ENCODE measurements at regions not wholly inside any gene's neighbourhood (a gene's known extent, or its start where the extent isn't known, plus 50 kb on each side); places are given as distances from the start of the nearest gene placed in this dataset.

- no peak overlapping the region for H3K4me3 Mint-ChIP-seq (ENCODE audit: unreplicated experiment)
- TF ChIP-seq, protein P1, sequence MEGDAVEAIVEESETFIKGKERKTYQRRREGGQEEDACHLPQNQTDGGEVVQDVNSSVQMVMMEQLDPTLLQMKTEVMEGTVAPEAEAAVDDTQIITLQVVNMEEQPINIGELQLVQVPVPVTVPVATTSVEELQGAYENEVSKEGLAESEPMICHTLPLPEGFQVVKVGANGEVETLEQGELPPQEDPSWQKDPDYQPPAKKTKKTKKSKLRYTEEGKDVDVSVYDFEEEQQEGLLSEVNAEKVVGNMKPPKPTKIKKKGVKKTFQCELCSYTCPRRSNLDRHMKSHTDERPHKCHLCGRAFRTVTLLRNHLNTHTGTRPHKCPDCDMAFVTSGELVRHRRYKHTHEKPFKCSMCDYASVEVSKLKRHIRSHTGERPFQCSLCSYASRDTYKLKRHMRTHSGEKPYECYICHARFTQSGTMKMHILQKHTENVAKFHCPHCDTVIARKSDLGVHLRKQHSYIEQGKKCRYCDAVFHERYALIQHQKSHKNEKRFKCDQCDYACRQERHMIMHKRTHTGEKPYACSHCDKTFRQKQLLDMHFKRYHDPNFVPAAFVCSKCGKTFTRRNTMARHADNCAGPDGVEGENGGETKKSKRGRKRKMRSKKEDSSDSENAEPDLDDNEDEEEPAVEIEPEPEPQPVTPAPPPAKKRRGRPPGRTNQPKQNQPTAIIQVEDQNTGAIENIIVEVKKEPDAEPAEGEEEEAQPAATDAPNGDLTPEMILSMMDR (IDR thresholded peaks at IDR 0.05; ENCODE audit: unreplicated experiment): no peak
- no peaks in the 10 kb centered on the region for H3K36me3 Mint-ChIP-seq (ENCODE audit: low read depth, unreplicated experiment)
- DNase-seq (ENCODE audit: low spot score): no peak
- H3K9me3 Mint-ChIP-seq (ENCODE audit: unreplicated experiment): no peaks in the 10 kb centered on the region
- no peak overlapping the region for H3K27ac Mint-ChIP-seq (ENCODE audit: unreplicated experiment)
- H3K4me1 Mint-ChIP-seq (ENCODE audit: unreplicated experiment): no peaks in the 10 kb centered on the region
- H3K27me3 Mint-ChIP-seq (ENCODE audit: unreplicated experiment): no peaks in the 10 kb centered on the region
Measured at GRCh38 chr9:25573281-25573680, 105.0 kb downstream of the TUSC1 start.

- H3K27me3 Mint-ChIP-seq (ENCODE audit: unreplicated experiment): no peaks in the 10 kb centered on the region
- no peaks in the 10 kb centered on the region for H3K9me3 Mint-ChIP-seq (ENCODE audit: unreplicated experiment)
- no peak overlapping the region for H3K27ac Mint-ChIP-seq (ENCODE audit: unreplicated experiment)
- no peak for DNase-seq (ENCODE audit: low spot score)
- H3K36me3 Mint-ChIP-seq (ENCODE audit: low read depth, unreplicated experiment): no peaks in the 10 kb centered on the region
- TF ChIP-seq, protein P1 (IDR thresholded peaks at IDR 0.05; ENCODE audit: unreplicated experiment): no peak
- no peaks in the 10 kb centered on the region for H3K4me1 Mint-ChIP-seq (ENCODE audit: unreplicated experiment)
- H3K4me3 Mint-ChIP-seq (ENCODE audit: unreplicated experiment): no peak overlapping the region
Measured at GRCh38 chr9:25571491-25571890, 106.8 kb downstream of the TUSC1 start.

DNA sequence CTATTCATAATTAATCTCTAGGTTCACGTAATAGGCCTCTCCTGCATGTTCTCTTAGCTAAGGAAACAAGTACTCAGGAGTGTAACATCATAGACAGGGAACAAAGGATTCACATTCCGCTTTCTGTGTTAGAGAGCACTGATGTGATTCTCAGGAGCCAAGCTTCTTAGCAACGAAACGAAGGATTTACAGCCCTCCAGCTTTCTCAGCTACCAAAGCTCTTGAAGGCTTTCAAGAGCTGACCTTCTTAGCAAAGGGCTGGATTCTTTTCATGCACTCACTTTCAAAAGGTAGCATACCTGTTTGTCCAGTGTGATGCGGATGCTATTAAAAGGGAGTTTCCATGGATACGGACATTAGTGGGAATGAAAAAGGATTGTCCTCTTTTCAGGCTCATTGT lies 107.4 kb downstream of the TUSC1 start:
- Mint-ChIP-seq H3K27ac (ENCODE audit: unreplicated experiment) (no peak overlapping the region), H3K4me3 (ENCODE audit: unreplicated experiment) (no peak overlapping the region), H3K4me1 (ENCODE audit: unreplicated experiment) (no peaks in the 10 kb centered on the region), H3K36me3 (ENCODE audit: low read depth, unreplicated experiment) (no peaks in the 10 kb centered on the region), H3K27me3 (ENCODE audit: unreplicated experiment) (no peaks in the 10 kb centered on the region), H3K9me3 (ENCODE audit: unreplicated experiment) (no peaks in the 10 kb centered on the region)
- TF ChIP-seq, protein P1 (IDR thresholded peaks at IDR 0.05; ENCODE audit: unreplicated experiment): no peak
- no peak for DNase-seq (ENCODE audit: low spot score)

DNA sequence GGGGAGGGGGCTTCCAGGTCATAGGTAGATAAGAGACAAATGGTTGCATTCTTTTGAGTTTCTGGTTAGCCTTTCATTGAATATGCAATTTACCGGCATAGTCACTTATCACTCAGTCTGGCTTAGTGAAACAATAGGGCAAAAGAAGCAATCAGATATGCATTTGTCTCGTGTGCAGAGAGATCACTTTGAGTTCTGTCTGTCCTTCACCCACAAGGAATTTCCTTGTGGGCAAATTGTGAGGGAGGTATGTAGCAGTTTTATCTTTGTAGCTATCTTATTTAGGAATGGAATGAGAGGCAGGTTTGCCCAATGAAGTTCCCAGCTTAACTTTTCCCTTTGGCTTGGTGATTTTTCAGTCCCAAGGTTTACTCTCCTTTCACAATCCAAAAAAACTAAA lies 116.1 kb downstream of the TUSC1 start:
- TF ChIP-seq, protein P1 (IDR thresholded peaks at IDR 0.05; ENCODE audit: unreplicated experiment): no peak
- DNase-seq (ENCODE audit: low spot score): no peak
- Mint-ChIP-seq H3K27me3 (ENCODE audit: unreplicated experiment) (no peaks in the 10 kb centered on the region), H3K36me3 (ENCODE audit: low read depth, unreplicated experiment) (no peaks in the 10 kb centered on the region), H3K27ac (ENCODE audit: unreplicated experiment) (no peak overlapping the region), H3K9me3 (ENCODE audit: unreplicated experiment) (no peaks in the 10 kb centered on the region), H3K4me3 (ENCODE audit: unreplicated experiment) (no peak overlapping the region), H3K4me1 (ENCODE audit: unreplicated experiment) (no peaks in the 10 kb centered on the region)

- Mint-ChIP-seq H3K4me3 (ENCODE audit: unreplicated experiment) (no peak overlapping the region), H3K4me1 (ENCODE audit: unreplicated experiment) (no peaks in the 10 kb centered on the region), H3K27ac (ENCODE audit: unreplicated experiment) (no peak overlapping the region), H3K36me3 (ENCODE audit: low read depth, unreplicated experiment) (no peaks in the 10 kb centered on the region), H3K27me3 (ENCODE audit: unreplicated experiment) (no peaks in the 10 kb centered on the region), H3K9me3 (ENCODE audit: unreplicated experiment) (no peaks in the 10 kb centered on the region)
- TF ChIP-seq, protein P1 (IDR thresholded peaks at IDR 0.05; ENCODE audit: unreplicated experiment): no peak
- DNase-seq (ENCODE audit: low spot score): no peak
Measured at GRCh38 chr9:25557645-25558300, 120.5 kb downstream of the TUSC1 start.
